ENCODE measurements at regions not wholly inside any gene's neighbourhood (a gene's known extent, or its start where the extent isn't known, plus 50 kb on each side); places are given as distances from the start of the nearest gene placed in this dataset.
"Not testable (repeated sequence)": the region's sequence is repeated elsewhere in the genome, so short reads cannot be mapped to it uniquely, and the experiment has no call there.

GRCh38 chr7:68038621-68039314, 1042.1 kb downstream of the TYW1 start:
- no peak for DNase-seq

GRCh38 chr7:68041554-68041953, 1044.9 kb downstream of the TYW1 start:
- no peak for DNase-seq

GRCh38 chr7:68043546-68043945, 1046.9 kb downstream of the TYW1 start:
- DNase-seq = no peak

GRCh38 chr7:68050627-68051026, 1054.0 kb downstream of the TYW1 start:
- DNase-seq = no peak

GRCh38 chr7:68058014-68058413, 1061.4 kb downstream of the TYW1 start:
- no peak for DNase-seq

- DNase-seq = no peak
These were observed 1066.5 kb downstream of the TYW1 start for GRCh38 chr7:68063171-68063570.

GRCh38 chr7:68065581-68065980, 1068.9 kb downstream of the TYW1 start:
- no peak for DNase-seq

GRCh38 chr7:68067845-68068244, 1071.2 kb downstream of the TYW1 start:
- no peak for DNase-seq

GRCh38 chr7:68070992-68071391, 1074.4 kb downstream of the TYW1 start:
- DNase-seq = no peak

GRCh38 chr7:68073701-68074100, 1077.1 kb downstream of the TYW1 start:
- DNase-seq = no peak

GRCh38 chr7:68074242-68074641, 1077.6 kb downstream of the TYW1 start:
- DNase-seq = no peak

GRCh38 chr7:68078157-68078710, 1081.6 kb downstream of the TYW1 start:
- DNase-seq = no peak

- DNase-seq = not testable (repeated sequence)
These were observed 1085.7 kb downstream of the TYW1 start for GRCh38 chr7:68082066-68082960.

GRCh38 chr7:68082961-68083657, 1086.5 kb downstream of the TYW1 start:
- DNase-seq = not testable (repeated sequence)

GRCh38 chr7:68087401-68087800, 1090.8 kb downstream of the TYW1 start:
- no peak for DNase-seq

GRCh38 chr7:68088879-68089278, 1092.2 kb downstream of the TYW1 start:
- no peak for DNase-seq

- DNase-seq = not testable (repeated sequence)
These were observed 1093.6 kb downstream of the TYW1 start for GRCh38 chr7:68090256-68090655.

- no peak for DNase-seq
These were observed 1106.7 kb downstream of the TYW1 start for GRCh38 chr7:68103319-68103718.

GRCh38 chr7:68107261-68107660, 1110.6 kb downstream of the TYW1 start:
- DNase-seq = no peak

- DNase-seq = no peak
These were observed 1111.3 kb downstream of the TYW1 start for GRCh38 chr7:68107968-68108367.

GRCh38 chr7:68109299-68109698, 1112.7 kb downstream of the TYW1 start:
- no peak for DNase-seq

- no peak for DNase-seq
These were observed 1122.8 kb downstream of the TYW1 start for GRCh38 chr7:68119411-68119810.

- no peak for DNase-seq
These were observed 1124.4 kb downstream of the TYW1 start for GRCh38 chr7:68121056-68121455.

Data from stimulated activated CD4-positive, alpha-beta T cell treated with anti-CD3 and anti-CD28 coated beads, Interleukin-15, amount 100 ng/mL, for 24 hours (primary cell).